ENCODE measurements at regions not wholly inside any gene's neighbourhood (a gene's known extent, or its start where the extent isn't known, plus 50 kb on each side); places are given as distances from the start of the nearest gene placed in this dataset.

- TF ChIP-seq ZNF70 (CRISPR knock-in tag; IDR thresholded peaks at IDR 0.05): no peak
- no peak for TF ChIP-seq TCF4 (CRISPR knock-in tag; IDR thresholded peaks at IDR 0.05; ENCODE audit: borderline replicate concordance)
Observed at GRCh38 chr2:45072064-45072861, 63.0 kb upstream of the SIX2 start.
